Stomach (tissue), 8 donors: ENCODE measurements at regions not wholly inside any gene's neighbourhood (a gene's known extent, or its start where the extent isn't known, plus 50 kb on each side); places are given as distances from the start of the nearest gene placed in this dataset.

ENCODE experiments used
- DNase-seq, 2 donors: peaks; one replicate each; pipeline versions ENCODE4 v3.0.0 to v3.0.0-alpha.2; 2013 to 2019
- H3K27ac ChIP-seq, 5 donors: fragments of 200-600 bp in 4 of 5; sonication (generic) in 4 of 5; one replicate each; pipeline ENCODE4 v1.5.1; 2013 to 2019; ENCODE audit warnings: mild to moderate bottlenecking in 1 of 5, moderate library complexity in 1 of 5
- H3K27me3 ChIP-seq, 3 donors: fragments of 200-600 bp; sonication (generic); one replicate each; pipeline ENCODE4 v1.5.1; 2017 to 2019; ENCODE audit warnings: mixed run types in 1 of 3
- H3K36me3 ChIP-seq, 4 donors: fragments of 200-600 bp; sonication (generic); 1 replicate in 3 of 4; 2 replicates in 1 of 4; pipeline ENCODE4 v1.5.1; 2016 to 2019
- H3K4me1 ChIP-seq, 4 donors: fragments of 200-600 bp; sonication (generic); one replicate each; pipeline ENCODE4 v1.5.1; 2016 to 2019
- H3K4me3 ChIP-seq, 4 donors: fragments of 200-600 bp; sonication (generic) in 3 of 4; one replicate each; pipeline ENCODE4 v1.5.1; 2016 to 2019; ENCODE audit warnings: mild to moderate bottlenecking in 1 of 4
- H3K9me3 ChIP-seq, 4 donors: fragments of 200-600 bp; sonication (generic); one replicate each; pipeline ENCODE4 v1.5.1; 2016 to 2019
- EP300 ChIP-seq: sonication (generic); formaldehyde crosslinking; IDR thresholded peaks from one replicate; pipeline ENCODE4 v1.6.1; 2017; ENCODE audit warnings: antibody characterized with exemption
- POLR2A ChIP-seq, 4 donors: fragments of 450-650 bp; IDR thresholded peaks; one replicate each; pipeline ENCODE4 v1.6.1; 2016; ENCODE audit warnings: antibody characterized with exemption in 4 of 4, control low read depth in 2 of 4, mild to moderate bottlenecking in 1 of 4, moderate library complexity in 1 of 4
- POLR2AphosphoS5 ChIP-seq, 3 donors: sonication (generic); formaldehyde crosslinking; IDR thresholded peaks; one replicate each; pipeline ENCODE4 v1.6.1; 2016; ENCODE audit warnings: antibody characterized with exemption in 3 of 3
- WGBS, 5 donors: extraction: QIAGEN DNeasy Blood & Tissue Kit in 3 of 5; methylation state at CpG; one replicate each; pipeline versions ENCODE4 v1.1.5 to v1.1.7; 2013 to 2018; 5-methylcytosine and 5-hydroxymethylcytosine counted together
- intact Hi-C: fragments of 100-400 bp; cut with DNase I; formaldehyde crosslinking; loops from one replicate; pipeline ENCODE4 v1.15.1; 2023; ENCODE audit warnings: low total_unique reads
- TF ChIP-seq, protein P1 (sequence below), 7 experiments: fragments of 450-650 bp in 4 of 7; fragments of 200-600 bp in 3 of 7; sonication (generic) in 3 of 7; IDR thresholded peaks; one replicate each; pipeline ENCODE4 v1.5.1; 2016 to 2019; ENCODE audit warnings: antibody characterized with exemption in 7 of 7, control low read depth in 2 of 7, mild to moderate bottlenecking in 1 of 7
- donor health status: healthy with polysubstance abuse.
- donor health status: Bipolar disorder and iron deficiency.
- donor health status: healthy.

DNA sequence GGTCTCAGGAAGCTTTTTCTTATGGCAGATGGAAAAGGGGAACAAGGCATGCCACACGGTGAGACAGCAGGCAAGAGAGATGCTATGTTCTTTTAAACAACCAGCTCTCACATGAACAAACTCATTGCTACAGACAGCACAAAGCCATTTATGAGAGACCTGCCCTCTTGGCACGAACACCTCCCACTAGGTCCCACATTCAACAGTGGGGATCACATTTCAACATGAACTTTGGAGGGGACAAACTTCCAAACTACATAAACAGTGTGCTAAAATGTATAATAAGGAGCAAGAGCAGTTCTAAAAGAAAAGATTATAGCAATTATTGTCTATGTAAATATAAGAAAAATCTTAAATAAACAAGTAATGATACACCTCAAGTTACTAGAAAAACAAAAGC lies 391.8 kb upstream of the CPXCR1 start:
- H3K27me3 ChIP-seq, result no peaks in the 10 kb centered on the region
- peaks cover 0 to 6% (median 3%) of the 10 kb centered on the region in 4 donors for H3K9me3 ChIP-seq
- no peak overlapping the region for H3K4me3 ChIP-seq
- H3K36me3 ChIP-seq, result no peaks in the 10 kb centered on the region
- 6 to 29% (median 15%) methylated on average over 2 of the region's 2 CpGs for WGBS, 5 donors
- intact Hi-C loops, result no loop called here
- H3K4me1 ChIP-seq, result no peaks in the 10 kb centered on the region
- TF ChIP-seq EP300, result no peak
- TF ChIP-seq, protein P1, sequence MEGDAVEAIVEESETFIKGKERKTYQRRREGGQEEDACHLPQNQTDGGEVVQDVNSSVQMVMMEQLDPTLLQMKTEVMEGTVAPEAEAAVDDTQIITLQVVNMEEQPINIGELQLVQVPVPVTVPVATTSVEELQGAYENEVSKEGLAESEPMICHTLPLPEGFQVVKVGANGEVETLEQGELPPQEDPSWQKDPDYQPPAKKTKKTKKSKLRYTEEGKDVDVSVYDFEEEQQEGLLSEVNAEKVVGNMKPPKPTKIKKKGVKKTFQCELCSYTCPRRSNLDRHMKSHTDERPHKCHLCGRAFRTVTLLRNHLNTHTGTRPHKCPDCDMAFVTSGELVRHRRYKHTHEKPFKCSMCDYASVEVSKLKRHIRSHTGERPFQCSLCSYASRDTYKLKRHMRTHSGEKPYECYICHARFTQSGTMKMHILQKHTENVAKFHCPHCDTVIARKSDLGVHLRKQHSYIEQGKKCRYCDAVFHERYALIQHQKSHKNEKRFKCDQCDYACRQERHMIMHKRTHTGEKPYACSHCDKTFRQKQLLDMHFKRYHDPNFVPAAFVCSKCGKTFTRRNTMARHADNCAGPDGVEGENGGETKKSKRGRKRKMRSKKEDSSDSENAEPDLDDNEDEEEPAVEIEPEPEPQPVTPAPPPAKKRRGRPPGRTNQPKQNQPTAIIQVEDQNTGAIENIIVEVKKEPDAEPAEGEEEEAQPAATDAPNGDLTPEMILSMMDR (IDR thresholded peaks at IDR 0.05), result no peak
- no peak for TF ChIP-seq POLR2AphosphoS5 (IDR thresholded peaks at IDR 0.05)
- TF ChIP-seq POLR2A (IDR thresholded peaks at IDR 0.05), result no peak
- H3K27ac ChIP-seq, result no peak overlapping the region
- no peak for DNase-seq

DNA sequence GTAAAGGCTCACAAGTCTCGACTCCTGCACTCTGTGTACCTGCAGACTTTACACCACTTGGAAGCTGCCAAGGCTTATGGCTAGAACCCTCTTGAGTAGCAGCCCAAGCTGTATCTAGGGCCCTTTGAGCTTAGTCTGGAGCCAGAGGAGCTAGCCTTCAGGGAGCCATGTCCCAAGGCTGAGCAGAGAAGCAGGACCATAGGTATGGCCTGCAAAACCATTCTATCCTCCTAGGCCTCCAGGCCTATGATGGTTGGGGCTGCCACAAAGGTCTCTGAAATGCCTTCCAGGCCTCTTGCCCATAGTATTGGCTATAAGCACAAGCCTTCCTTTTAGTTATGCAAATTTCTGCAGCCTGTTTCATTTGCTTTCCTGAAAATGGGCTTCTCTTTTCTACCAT lies 380.7 kb upstream of the CPXCR1 start:
- TF ChIP-seq EP300, result no peak
- TF ChIP-seq, protein P1 (IDR thresholded peaks at IDR 0.05), result no peak
- Histone ChIP-seq H3K27me3 (no peaks in the 10 kb centered on the region), H3K9me3 (peaks cover 0 to 23% (median 11%) of the 10 kb centered on the region in 4 donors), H3K4me3 (no peak overlapping the region), H3K36me3 (no peaks in the 10 kb centered on the region), H3K27ac (no peak overlapping the region), H3K4me1 (no peaks in the 10 kb centered on the region)
- intact Hi-C loops, result no loop called here
- no peak for DNase-seq
- 43 to 91% (median 74%) methylated on average over 1 of the region's 1 CpG for WGBS, 5 donors

GRCh38 chrX:88378406-88378805 lies 368.6 kb upstream of the CPXCR1 start:
- Histone ChIP-seq H3K27me3 (no peaks in the 10 kb centered on the region), H3K4me1 (no peaks in the 10 kb centered on the region), H3K4me3 (no peak overlapping the region), H3K9me3 (no peaks in the 10 kb centered on the region), H3K27ac (no peak overlapping the region), H3K36me3 (no peaks in the 10 kb centered on the region)
- DNase-seq, result no peak
- intact Hi-C loops, result no loop called here
- TF ChIP-seq EP300 (no peak), POLR2A (IDR thresholded peaks at IDR 0.05) (no peak), POLR2AphosphoS5 (IDR thresholded peaks at IDR 0.05) (no peak)
- TF ChIP-seq, protein P1 (IDR thresholded peaks at IDR 0.05), result no peak

DNA sequence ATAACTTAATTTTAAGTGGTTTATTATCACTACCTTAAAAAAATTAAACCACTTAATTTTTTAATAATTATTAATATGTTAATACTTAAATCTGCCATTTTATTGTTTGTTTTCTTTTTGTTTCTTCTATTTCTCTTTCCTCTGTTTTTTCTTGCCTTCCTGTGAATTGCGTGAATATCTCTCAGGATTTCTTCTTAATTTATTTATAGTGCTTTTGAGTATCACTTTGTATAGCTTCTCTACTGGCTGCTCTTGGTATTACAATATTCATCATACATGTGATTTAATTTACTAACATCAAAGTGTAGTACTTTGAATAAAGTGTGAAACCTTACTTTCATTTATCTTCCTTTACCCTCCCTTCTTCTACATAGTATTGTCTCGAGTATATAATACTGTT lies 349.5 kb upstream of the CPXCR1 start:
- no peak overlapping the region for H3K27ac ChIP-seq
- no peaks in the 10 kb centered on the region for H3K36me3 ChIP-seq
- H3K27me3 ChIP-seq, result no peaks in the 10 kb centered on the region
- no peak overlapping the region for H3K4me3 ChIP-seq
- 61 to 93% (median 86%) methylated on average over 2 of the region's 2 CpGs for WGBS, 5 donors
- H3K4me1 ChIP-seq, result no peaks in the 10 kb centered on the region
- intact Hi-C loops, result no loop called here
- H3K9me3 ChIP-seq, result no peaks in the 10 kb centered on the region
- TF ChIP-seq EP300 (no peak), POLR2A (IDR thresholded peaks at IDR 0.05) (no peak), POLR2AphosphoS5 (IDR thresholded peaks at IDR 0.05) (no peak)
- TF ChIP-seq, protein P1 (IDR thresholded peaks at IDR 0.05), result no peak
- DNase-seq, result no peak

- 85 to 90% (median 87%) methylated on average over 5 of the region's 5 CpGs for WGBS, 5 donors
Measured at GRCh38 chrX:88416002-88416401, 331.0 kb upstream of the CPXCR1 start.

More at GRCh38 chrX:88416002-88416401, 331.0 kb upstream of the CPXCR1 start:
- Histone ChIP-seq H3K9me3 (no peaks in the 10 kb centered on the region), H3K36me3 (no peaks in the 10 kb centered on the region), H3K4me1 (no peaks in the 10 kb centered on the region), H3K4me3 (no peak overlapping the region), H3K27ac (no peak overlapping the region), H3K27me3 (no peaks in the 10 kb centered on the region)
- intact Hi-C loops, result no loop called here
- TF ChIP-seq EP300, result no peak
- TF ChIP-seq POLR2AphosphoS5 (IDR thresholded peaks at IDR 0.05), result no peak
- TF ChIP-seq POLR2A (IDR thresholded peaks at IDR 0.05), result no peak
- TF ChIP-seq, protein P1 (IDR thresholded peaks at IDR 0.05), result no peak
- DNase-seq, result no peak
